Femur (tissue), 1 donor: ENCODE measurements at regions not wholly inside any gene's neighbourhood (a gene's known extent, or its start where the extent isn't known, plus 50 kb on each side); places are given as distances from the start of the nearest gene placed in this dataset.

Source experiments
- DNase-seq: peaks from one replicate; pipeline ENCODE4 v3.0.0-alpha.2; 2017

DNA sequence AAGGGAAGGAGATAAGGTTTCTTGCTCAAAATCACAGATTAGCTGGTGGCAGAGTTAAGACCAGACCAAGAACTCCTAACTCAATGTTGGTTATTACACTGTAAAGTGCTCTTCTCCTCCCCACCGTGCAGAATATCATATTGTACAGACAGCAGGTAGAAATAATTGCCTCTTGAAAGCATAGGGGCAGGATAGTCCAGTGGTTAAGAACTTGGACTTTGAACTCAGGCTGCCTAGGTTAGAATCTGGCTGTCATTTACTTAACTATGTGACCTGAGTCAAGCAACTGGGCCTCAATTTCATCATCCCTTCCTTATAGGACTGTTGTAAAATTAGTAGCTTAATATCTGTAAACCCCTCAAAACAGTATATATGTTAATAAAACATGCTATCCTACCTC is 114.9 kb upstream of the HIVEP3 start:
- no peak for DNase-seq

DNA sequence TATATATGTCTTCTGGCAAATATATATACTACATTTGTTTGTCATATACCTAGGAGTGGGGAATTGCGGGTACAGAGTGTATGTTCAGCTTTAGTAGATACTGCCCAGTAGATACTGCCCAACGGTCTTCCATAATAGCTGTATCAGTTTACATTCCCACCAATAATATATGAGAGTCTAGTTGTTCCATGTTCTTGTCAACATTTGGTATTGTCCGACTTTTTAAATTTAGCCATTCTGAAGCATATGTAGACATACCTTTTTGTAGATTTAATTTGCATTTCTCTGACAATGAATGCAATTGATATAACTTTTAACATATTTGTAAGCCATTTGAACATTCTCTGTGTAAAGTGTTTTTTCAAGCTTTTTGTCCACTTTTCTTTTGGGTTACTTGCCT is 99.0 kb upstream of the HIVEP3 start:
- DNase-seq: no peak

DNA sequence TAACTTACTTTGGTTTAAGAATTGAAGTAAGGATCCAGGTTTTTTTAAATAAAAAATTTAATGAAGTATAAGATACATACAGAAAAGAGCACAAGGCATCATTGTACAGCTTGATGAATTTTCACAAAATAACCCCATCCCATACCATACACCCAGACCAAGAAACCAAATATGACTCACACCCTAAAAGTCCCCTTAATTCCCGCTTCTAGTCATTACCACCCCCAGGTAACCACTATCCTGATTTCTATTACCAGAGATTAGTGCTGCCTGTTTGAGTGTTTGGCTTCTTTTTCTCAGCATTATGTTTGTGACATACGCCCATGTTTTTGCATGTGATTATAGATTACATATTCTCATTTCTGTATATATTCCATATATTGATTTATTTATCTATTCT is 98.5 kb upstream of the HIVEP3 start:
- DNase-seq: no peak

DNA sequence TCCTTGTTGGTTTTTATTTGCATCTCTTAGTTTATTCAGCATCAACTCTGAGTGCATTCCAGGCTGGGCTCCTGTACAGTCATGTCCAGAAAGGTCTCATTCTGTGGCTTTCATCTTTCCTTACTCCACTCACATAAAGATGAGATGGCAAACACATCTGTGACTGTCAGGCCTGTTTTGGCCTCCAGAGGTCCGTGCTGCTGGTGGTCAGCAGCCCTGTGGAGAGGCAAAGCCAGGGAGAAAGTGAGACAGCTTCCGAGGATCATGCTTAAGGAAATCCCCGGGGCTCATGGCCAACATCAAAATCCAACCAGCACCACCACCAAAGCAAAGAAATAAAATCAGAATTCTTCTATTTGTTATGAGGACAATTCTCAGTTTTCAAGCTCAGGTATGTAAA is 96.1 kb upstream of the HIVEP3 start:
- no peak for DNase-seq

DNA sequence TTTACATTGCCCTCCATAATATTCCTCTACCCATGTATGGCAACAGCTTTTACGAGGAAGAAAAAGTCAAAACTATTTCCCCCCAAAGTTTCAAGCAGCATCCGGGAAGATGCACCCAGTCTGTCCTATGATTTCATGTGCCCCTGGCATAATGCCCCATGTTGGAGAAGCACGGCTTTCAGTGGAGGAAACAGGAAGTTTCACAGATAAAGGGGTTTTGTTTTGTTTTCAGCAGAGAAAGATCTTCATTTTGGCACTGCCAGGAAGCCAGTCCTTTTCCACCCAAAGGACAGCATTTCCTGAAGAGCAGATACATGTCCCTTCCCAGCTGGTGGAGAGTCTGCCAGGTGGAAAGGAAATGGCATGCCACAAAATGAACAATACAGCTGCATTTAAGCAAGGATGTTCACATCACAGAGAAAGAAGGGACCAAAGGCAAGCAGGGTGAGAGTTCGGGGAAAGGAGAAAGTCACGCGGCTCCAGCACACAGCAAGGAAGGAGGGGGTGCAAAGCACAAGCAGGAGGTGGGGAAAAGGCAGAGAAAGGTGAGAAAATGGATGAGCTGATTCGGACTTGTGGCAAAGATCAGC is 95.3 kb upstream of the HIVEP3 start:
- DNase-seq: no peak

DNA sequence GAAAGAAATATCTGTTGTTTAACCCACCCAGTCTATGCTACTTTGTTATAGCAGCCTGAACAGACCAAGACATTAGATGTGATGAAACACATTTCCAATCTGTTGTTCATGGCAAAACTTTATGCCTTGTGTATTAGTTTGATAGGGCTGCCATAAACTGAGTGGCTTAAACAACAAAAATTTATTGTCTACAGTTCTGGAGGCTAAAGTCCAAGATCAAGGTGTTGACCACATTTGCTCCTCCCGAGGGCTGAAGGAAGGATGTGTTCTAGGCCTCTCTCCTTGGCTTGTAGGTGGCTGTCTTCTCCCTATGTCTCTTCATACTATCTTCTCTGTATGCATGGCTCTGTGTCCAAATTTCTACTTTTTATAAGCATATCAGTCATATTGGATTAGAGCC is 94.1 kb upstream of the HIVEP3 start:
- DNase-seq: no peak

DNA sequence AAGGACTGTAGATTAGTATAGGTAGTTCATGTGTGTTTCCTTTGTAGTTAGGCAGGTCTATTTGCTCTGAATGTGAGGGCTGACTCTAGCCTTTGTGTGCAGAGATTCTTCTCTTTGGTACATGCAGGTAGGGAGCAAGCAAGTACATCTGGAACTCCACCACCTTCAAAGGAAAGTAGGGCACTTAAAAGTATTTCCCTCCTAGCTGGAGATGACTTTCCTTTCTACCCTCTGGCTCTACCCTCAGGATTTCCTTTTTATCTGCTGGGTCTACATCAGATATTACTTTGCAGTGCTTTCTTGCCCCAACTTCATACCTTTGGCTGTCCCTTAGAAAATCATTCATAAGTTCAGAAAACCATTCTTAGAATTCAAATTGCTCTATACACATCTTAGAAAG is 91.7 kb upstream of the HIVEP3 start:
- no peak for DNase-seq

DNA sequence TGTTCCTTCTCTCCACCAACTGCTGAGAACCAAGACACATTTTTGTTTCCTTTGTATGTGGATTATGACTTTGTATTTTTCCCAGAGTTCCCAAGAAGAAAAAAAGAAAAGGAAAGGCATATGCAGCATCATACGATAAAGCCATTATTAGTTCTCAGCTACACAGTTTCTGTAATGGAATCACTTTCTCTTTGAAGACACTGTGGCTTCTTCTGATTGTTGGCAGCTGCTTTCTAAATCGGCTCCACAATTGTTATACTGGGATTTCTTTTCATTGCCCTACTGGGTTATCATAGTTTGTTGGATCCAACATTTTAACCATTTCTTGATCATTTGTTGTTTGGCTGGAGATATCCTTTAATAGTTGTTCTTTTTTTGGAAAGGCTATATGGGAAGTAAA is 89.5 kb upstream of the HIVEP3 start:
- DNase-seq: no peak

DNA sequence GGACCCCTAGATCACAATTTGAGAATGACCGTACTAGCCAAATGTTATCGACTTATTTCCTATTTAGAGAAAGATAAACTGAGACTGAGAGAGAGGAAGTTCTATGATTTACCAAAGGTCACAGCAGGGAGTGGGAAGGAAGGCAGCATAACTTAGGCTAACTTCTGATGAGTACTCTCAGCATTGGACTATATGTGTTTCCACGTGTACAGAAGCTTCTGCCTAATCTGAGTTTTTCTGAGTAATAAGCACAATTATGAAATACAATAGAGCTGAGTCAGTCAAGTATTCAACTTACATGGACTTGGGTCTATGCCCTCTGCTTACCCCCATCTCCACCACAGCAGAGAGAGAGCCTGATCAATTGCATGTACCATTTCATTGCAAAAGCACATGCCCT is 88.1 kb upstream of the HIVEP3 start:
- no peak for DNase-seq

DNA sequence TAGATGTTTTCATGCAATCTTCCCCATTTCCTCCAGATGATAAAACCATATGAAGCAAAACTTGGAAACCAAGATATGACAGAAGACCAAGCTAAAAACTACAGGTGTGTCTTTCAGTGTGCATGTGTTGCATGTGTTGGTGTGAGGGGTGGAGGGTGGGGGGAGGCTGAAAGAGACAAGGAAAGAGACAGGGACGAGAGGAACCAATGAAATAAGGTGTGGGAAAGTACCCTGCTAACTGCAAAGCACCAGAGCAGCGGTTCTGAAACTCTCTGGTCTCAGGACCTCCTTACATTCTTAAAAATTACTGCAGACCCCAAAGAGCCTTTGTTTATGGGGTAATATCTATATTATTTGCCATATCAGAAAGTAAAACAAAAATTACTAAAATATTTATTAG is 87.4 kb upstream of the HIVEP3 start:
- DNase-seq: no peak

DNA sequence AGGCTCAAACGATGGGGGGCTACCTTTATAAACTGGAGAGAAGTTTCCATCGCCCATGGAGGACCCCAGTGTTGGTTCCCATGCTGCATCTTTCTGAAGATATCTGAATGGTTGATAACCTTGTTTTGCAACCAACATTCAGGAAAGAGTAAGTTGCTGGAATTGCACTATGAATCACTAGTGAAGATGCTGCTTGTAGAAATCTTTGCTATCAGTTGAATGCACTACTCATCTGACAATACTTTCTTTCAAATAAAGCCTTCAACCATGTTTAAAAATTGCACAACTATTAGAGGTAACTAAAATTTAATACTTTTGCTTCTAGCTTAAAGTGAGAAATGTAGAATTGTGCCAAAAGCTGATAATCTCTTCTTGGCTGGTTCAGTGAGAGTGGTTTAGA is 86.8 kb upstream of the HIVEP3 start:
- DNase-seq: no peak

DNA sequence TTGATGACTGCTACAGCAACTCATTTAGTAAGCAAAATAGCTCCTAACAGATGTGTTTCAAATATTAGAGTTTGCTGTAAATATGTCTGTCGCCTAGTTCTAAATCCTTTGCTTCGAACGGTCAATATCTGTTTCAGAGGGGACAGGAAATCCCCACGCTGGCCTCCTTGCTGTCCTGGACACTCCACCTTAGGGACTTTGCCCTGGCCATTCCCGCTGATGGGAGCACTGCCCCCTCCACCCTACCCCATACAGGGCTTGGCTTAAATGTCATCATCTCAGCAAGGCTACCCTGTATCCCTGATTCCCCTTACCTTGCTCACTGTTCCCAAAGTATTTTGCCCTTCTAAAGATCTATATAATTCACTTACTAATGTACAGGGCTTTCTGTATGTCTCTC is 86.1 kb upstream of the HIVEP3 start:
- no peak for DNase-seq

DNA sequence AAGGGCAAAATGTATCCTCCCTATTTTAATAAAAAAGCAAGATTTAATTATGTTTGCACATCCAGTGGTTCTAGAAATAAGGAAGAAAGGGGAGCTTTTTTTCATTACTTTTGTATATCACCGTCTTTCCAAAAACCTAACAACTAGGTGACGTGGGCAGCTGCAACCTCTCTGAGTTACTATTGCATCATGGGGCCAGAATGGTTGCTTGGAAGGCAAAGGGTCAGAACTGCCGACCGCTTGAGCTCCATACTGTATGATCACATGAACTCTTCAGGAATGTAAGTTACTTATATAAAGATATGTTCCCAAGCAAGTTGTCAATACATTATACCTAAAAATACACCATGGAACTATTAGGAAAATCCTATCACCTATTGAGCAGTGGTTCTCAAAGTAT is 85.6 kb upstream of the HIVEP3 start:
- no peak for DNase-seq

DNA sequence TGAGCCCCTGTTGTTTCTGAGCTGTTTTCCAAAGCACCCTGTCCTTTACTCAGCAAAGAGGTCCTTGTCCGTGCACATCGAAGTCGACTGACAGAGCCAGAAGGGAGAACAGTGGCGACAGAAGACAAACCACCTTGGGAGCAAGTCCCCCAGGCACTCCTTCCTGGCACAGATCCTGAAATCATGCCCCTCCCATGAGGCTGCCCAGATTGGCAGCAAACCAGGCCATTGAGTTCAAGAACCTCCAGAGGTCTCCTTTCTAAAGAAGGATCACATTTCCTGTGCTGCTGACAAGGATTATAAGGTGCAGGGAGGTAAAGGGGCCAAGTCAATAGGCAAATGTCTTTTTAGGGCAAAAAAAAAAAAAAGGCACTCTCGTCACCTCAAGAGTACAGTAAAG is 84.7 kb upstream of the HIVEP3 start:
- DNase-seq: no peak

DNA sequence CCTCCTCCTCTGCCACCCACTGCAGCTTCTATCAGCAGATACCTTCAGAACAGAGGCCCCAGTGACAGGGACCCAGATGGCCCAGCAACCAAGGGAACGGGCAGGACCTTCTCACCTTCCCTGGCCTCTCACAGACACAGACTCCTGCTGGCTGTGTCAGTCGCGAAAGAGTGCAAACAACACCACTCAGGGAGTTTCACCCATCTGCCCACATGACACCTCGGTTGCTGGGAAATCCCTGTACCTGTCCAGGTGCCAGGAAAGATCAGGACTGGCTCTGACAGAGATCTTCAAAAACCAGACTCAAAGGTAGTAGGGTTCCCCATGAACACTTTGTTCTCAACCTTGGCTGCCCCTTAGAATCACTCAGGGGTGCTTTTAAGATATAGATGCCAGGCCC is 83.5 kb upstream of the HIVEP3 start:
- DNase-seq: no peak

DNA sequence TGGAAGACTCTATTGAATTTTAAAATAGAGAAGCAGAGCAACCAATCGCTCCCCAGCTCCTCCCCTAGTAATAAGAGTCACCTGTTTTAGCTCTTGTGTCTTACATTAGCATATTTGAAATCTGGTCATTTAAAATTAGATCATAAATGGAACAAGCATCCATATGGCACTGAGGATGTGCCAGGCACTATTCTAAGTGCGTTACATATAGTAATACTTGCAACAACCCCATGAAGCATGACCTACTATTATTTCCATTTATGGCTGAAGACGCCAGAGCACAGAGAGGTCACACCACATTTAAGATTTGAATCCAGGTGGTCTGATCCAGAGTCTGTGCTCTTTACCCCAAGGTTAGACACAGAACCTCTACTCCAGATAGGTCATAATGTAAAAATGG is 82.0 kb upstream of the HIVEP3 start:
- DNase-seq: no peak

DNA sequence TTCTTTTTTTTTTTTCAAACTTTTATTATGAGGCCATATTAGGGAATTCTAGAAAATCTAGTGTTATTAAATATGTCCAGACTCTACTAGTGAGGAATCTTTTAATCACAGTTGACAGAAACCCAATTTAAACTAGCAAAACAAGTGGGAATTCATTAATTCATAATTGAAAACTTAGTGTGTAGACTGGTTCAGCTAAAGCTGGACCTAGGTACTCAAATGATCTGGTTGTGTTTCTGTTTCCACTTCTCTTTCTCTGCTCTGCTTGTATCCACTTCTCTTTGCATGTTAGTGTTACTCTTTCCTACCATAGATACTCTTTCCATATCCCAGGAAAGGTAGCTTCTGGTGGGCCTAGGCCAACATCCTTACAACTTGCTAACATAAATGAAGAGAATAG is 81.2 kb upstream of the HIVEP3 start:
- no peak for DNase-seq

DNA sequence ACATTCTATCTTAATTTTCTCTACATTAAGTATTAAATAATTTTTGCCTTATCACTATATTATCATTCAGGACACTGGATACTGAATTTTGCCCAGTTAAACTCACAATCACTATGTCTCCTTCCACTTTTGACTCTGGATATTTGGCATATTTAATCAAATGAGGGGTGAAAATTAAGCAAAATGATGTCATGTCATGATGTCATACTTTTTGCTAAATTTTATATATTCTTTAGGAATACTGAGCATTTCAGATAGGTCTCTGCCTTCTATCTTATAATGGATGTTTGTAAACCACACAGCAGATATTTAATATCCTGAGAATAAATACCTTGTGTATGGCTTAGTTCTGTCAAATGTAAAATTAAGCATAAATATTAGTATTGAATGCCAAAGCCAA is 79.5 kb upstream of the HIVEP3 start:
- DNase-seq: no peak

DNA sequence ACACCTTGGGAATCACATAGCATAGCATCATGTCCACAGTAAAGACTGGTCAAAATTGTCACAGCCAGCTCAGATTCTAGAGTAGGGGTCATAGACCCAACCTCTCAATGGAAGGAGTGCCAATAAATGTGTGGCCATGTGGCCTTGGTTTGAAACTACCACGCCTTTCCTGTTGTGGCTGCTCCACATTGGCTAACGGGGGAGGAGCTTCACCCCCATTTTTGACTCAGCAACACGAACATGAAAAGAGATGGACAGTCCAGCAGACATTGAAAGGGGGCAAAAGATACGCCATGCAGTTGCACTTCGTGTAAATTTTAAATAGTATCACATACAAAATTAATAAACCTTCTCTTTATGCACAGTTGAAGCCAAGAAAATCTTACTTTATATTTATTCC is 78.4 kb upstream of the HIVEP3 start:
- DNase-seq: no peak

DNA sequence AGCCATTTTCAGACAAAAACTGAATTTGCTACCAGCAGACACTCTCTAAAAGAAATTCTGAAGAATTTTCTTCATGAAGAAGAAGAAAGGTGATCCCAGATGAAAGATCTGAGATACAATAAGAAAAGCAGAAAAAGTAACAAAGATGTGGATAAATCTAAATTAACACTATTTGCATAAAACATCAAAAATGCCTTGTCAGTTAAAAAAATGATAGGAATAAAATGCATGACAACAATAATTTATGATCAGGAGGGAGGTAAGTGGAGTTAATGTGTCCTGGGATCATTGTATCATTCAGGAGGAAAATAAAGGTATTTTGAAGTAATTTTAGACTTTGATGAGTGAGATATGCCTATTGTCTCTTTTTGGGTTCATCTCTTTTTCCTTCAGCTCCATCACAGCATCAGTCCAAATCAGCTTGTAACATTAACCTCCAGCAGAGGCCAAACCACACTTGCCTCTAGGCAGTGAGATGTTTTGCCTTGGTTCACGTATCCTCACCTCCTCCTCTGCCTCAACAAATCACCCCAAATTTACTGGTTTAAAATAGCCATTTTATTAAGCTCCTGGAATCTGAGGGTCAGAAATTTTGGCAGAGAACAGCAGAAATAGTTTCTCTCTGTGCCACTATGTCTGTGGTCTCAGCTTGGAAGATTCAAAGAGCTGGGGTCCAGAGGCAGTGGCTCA is 76.9 kb upstream of the HIVEP3 start:
- no peak for DNase-seq

DNA sequence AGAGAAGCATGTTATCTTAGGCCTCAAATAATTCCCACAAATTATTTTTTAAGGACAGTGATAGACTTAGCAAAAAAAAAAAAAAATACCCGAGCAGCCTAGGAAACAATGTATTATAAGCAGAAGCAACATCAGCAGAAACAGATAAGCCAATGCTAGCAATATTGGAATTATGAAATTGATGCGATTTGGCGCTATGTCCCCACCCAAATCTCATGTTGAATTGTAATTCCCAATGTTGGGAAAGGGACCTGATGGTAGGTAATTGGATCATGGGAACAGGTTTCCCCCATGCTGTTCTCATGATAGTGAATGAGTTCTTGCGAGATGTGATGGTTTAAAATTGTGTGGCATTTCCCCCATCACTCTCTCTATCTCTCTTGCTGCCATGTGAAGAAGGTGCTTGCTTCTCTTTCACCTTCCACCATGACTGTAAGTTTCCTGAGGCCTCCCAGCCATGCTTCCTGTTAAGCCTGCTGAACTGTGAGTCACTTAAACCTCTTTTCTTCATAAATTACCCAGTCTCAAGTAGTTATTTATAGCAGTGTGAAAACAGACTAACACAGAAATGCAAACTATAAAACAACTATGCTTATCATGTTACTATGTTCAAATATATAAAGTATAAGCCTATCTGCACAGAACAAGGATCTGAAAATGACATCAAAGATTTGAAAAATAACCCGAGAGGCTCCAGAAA is 75.6 kb upstream of the HIVEP3 start:
- DNase-seq: no peak

DNA sequence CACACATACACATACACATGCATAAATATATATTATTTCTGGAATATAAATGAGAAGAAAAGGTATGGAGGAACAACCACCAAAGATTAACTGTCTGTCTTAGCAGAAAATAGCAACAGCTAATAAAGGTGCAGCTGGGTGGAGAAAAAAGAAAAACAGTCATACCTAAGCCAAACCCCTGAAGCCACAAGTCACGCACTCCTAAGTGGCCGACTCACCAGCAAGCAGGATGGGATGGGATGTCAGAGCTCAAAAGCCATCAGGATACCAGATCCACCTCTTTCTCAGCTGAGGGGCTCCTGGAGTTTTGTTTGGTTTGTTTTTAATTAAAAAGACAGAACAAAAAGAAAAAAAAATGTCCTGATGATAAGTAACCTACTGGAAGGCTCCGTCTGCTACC is 64.7 kb upstream of the HIVEP3 start:
- no peak for DNase-seq

DNA sequence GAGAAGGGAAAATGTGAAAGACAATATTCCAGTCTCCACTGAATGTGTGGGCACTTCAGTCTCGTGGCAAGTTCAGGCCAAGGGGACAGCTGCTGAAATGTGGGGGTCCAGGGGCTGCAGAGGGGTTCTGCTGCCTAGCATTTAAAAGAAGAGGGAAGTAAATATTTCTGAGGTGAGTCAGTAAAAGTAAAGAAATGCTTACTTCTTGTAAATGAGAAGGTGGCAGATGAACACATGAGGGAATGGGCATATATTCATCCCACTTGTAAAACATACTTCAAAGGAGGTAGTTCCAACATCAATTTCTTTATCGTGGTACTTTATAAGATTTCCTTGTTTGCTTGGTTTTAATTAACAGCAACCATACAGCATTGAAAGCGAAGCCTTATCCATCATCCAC is 63.1 kb upstream of the HIVEP3 start:
- no peak for DNase-seq

DNA sequence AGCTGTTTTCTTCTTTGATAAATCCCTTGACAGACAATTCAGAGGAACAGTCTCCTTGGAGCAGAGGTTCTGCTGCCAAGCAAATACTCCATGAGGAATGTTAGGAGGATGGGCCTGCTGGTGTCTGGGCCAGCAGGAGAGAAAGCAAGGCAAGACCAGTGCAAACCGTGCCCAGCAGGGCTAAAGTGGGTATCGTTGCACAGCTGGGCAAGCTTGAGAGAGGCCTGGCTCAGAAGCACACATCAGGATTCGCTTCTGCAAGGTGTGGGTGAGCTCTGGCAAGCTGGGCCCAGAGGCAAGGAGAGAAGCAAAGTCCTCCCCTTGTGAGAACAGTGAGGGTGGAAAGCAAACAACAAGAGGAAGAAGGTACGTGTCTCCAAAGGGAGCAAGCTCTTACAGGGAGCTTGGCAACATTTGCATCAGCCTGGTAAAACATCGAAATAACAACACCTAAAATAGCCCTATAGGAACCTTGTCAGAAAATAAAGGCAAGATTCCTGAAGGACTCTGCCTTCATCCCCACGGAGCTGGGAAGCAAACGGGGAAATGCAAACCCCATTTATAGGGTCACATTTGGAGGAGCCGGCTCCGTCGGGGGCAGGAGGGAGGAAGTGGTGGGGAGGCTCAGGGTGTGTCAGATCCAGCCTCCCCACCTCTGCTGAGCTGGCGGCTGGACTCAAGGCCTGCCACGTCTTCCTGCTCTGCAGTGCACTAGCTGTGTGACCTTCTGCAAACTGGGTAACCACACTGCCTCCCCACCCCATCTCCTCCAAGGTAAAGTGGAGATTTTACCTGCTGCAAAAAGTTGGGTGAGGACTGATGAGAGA is 62.3 kb upstream of the HIVEP3 start:
- no peak for DNase-seq
